ENCODE measurements at regions not wholly inside any gene's neighbourhood (a gene's known extent, or its start where the extent isn't known, plus 50 kb on each side); places are given as distances from the start of the nearest gene placed in this dataset.

DNA sequence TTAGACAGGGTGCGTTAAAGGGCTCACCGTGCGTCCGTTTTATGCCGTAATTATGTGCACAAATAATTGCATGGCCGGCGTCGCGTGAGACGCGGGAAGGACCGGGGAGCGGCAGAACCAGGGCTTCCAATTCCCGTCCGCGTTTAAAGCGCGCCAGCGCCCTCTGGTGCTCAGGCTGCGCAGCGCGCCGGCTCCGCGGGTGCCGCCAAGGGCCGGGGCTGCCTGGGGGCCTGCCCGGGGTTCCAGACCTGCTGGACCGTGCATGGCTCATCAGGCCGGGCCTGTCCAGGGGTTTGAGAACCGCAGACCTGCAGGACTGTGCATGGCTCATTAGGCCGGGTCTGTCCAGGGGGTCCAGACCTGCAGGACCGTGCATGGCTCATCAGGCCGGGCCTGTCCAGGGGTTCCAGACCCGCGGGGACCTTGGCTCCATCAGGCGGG is 369.0 kb downstream of the THBS2 start:
- DNase-seq (ENCODE audit: low read depth, low spot score) = peak; percentile 42

DNA sequence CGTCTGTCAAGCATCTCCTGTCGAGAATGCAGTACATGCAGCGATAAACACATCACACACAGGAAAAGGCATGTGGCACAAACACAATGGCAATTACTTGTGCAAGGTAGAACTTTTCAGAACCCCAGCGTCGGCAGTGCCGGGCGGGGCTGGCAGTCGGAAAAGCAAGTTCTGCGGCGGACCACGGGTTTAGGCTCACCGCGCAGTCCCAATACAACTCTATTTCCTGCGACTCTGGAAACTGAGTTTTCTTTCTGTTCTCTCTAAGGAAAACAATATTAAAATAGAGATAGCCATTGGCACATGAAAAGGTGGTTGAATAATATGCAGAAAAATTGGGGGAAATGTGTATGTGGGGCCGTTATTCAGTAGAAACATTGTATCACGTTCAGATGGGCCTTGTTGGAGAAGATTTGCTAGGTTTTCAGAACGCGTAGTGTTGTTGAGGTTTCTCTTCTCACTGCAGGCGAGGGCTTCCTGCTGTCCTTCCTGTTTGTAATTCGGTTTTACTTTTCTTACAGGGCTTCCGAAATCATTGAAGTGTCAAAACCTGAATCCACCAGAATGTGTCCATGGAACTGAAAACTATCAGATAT is 369.5 kb downstream of the THBS2 start:
- no peak for DNase-seq (ENCODE audit: low read depth, low spot score)

DNA sequence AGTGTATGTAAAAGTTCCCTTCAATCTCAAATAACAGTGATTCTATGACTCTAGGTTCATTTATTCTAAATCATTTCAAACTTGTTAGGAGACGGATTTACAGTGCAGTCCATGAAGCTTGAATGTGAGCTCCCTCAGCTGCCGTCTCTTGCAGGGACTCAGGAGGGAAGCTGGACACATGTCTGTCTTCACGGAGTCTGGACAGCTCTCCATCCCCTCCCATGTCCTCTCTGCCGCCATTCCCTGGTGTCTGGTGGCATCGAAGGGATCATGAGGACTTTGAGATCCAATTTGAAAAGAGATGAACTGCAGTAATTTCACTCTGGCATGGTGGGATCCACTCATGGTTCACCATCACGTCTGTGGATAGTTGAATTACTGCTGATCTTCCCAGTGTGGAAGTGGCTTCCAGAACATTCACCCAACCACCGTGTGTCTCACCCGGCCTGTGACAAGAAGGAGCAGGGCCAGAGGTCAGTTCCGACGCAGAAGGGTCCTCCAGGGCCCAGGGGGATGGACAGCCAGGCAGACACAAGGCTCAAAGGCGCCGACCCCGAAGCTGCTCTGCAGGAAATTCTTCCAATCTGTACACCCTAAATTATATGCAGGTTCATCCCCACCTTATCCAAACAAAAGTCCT is 370.1 kb downstream of the THBS2 start:
- DNase-seq (ENCODE audit: low read depth, low spot score) = no peak

DNA sequence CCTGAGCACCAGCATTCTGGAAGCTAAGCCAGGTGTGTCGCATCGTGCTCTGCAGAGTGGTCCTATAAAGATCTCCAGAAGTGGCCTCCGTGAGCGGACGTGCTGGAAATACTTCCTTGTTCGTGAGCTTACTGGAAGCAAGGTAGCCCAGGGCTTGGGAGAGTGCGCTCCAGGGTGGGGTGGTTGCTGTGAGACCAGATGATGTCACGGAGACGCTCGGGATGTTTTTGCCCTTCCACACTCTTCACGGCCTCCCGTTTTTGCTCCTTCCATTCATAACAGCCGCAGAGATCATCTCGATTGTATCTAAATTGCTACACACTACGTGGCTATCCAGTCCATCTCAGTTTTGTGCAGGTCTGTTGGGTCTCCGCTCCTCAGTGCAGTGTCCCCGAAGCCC is 373.4 kb downstream of the THBS2 start:
- DNase-seq (ENCODE audit: low read depth, low spot score) = no peak

DNA sequence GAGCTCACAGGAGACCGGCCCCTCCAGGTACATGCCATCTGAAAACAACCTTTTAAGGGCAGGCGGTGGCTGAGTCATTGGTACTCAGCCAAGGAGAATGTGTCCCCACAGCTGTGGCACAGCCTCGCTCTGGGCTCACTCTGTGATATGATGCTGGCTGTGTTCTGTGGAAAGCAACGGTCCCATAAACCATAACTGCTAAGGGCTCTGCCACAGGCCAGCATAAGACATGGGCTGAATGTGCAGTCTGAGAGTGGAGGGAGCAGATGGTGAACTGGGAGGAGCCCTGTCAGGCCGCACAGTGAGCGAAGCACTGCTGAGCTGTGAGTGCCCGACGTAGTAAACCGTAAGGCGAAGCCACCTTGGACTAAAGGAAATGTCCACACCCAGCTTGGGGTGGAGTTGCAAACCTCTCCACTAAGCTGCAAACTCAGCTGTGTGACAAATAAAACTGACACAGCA is 375.8 kb downstream of the THBS2 start:
- no peak for DNase-seq (ENCODE audit: low read depth, low spot score)

DNA sequence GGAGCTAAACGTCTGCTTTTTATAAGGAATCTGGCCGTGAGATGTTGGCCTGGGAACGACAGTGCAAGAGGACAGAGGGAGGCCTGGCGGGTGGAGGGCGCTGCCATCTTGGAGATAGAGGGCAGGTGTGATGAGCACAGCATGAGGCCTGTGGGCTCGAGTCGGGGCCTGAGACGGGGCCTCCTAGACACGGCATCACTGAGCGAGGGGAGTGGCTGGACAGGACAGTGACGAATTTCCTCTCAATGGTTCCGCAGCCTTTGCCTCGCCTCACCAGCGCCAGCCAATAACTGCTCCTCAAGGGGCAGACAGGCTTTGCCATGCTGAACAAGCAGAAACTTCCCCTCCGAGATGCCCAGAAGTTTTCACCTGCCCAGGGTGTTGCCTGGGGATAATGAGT is 376.7 kb downstream of the THBS2 start:
- no peak for DNase-seq (ENCODE audit: low read depth, low spot score)

DNA sequence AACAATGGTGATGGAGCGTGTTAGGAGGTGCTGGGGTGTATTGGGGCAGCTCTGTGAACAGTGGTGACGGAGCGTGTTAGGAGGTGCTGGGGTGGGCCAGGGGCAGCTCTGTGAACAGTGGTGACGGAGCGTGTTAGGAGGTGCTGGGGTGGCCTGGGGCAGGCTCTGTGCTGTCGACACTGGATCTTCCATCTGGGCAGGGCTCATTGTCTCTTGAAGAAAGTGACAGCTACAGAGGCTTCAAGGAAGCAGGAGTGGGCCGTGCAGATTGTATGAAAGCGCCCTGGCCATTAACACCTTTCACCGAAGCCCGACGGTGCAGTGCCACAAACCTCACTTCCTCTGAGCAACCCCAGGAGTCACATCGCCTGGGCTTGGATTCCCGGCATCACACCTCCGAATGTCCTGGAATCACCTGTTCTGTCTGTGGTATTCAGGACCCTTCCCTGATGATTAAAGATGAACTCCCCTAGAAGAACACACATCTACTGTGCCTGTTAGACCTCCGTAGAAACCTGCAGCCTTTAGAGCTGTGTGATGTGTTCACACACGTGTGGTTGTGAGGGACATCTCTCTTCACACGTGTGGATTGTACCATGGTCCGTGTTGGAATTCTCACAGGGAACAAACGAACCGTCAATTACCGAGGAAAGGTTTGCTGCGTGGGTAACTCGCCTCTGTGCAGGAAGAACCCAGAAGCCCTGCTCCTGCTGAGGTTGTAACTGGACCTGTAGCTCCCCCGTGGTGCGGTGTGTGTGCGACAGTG is 377.7 kb downstream of the THBS2 start:
- DNase-seq (ENCODE audit: low read depth, low spot score) = no peak

DNA sequence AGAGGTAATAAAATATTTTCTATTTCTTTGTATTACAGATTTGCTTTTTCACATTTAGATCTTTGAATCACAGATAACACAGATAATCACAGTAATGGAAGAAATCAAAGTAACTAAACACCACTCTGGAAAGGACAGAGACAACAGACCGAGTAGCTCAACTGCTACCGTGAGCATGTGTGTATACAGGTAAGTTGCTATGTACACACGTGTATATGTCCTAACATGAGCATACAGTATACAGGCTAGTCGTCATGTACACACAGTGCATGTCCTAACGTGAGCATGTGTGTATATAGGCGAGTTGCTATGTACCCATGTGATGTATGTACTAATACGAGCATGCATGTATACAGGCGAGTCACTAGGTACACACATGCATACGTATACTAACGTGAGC is 379.0 kb downstream of the THBS2 start:
- no peak for DNase-seq (ENCODE audit: low read depth, low spot score)

DNA sequence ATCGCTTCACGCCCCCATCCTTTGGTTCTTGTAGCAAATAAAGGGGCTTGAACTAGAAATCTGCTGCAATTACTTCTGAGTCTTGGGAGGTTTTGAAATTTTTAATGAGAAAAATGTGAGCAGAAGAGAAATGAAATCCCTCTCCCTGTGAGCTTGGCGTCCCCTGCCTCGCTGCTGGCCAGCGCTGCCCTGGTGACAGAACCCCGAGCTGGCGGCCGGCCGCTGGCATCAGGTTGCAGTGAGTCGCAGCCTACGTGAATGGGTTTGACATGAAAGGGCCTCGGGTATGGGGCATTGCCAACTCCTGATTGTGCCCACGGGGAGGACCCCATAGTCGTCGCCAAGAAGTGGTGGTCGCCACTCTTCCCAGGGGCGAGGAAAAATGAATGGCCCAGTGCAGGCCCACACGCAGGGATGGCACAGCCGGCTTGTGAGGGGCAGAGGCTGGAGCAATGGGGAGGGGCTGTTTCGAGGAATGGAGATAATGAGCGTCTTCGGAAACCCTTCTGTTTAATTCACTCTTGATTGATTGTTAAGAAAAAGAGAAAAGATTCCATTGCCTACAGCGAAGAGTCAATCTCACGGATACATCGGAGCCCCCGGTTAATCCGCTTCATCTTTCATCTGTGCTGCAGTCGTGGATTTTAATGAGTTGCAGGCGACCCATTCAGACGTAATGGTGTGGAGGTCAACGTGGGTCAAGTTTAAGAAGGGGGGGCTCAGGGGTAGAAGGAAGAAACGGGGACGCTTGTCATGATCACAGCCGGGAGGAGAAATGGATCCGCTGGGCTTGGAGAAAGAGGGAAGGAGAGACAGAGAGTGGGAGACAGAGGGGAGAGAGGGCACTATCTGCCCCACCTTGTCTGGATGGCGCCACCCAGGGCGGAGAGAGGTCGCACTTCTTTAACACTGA is 380.1 kb downstream of the THBS2 start:
- DNase-seq (ENCODE audit: low read depth, low spot score) = no peak

DNA sequence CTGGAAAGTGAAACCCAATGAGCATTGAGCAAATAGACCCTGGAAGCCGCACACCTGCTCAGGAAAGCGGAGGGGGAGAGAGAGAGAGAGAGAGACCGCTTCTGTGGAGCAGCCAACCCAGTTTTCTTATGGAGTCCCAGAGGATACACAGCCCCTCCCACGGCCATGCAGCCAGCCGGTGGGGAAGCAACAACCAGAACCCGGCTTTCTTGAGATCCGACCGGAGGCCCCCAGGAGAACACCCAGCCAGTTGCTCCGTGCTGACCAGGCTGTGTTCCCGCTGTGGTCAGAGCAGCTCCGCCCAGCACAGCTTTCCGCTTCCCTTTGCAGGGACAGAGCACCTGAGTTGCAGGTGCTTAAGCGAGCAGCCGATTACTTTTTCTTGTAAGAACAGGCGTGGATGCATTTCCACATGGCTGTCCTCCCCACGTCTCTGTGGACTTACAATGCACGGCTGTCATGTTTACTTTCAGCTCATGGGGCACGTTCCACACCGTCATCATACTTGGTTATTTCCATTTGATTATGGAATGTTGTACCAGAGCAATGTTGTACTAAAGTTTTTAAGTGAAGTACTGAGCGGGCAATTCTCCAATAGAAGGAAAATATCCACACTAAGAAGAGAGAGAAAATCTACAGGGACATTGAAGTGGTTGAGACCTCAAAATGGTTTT is 381.9 kb downstream of the THBS2 start:
- DNase-seq (ENCODE audit: low read depth, low spot score) = no peak

DNA sequence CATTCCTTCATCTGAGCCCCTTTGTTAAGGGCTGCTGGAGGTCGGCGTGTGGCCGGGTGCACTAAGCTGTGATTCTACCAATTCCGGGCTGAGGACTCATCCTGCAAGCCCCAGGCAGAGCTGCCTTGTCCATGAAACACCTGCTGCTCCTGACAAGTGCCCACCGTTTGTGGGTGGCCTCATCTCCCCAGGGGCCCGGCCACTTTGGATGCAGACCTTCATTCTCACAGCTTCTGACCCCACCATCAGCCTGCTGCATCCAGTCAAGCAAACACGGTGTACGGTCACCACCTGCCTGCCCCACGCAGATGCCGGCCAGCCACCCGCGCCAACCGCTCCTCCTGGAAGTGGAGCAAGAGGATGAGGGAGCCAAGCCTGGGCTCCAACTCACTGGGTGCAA is 382.7 kb downstream of the THBS2 start:
- no peak for DNase-seq (ENCODE audit: low read depth, low spot score)

DNA sequence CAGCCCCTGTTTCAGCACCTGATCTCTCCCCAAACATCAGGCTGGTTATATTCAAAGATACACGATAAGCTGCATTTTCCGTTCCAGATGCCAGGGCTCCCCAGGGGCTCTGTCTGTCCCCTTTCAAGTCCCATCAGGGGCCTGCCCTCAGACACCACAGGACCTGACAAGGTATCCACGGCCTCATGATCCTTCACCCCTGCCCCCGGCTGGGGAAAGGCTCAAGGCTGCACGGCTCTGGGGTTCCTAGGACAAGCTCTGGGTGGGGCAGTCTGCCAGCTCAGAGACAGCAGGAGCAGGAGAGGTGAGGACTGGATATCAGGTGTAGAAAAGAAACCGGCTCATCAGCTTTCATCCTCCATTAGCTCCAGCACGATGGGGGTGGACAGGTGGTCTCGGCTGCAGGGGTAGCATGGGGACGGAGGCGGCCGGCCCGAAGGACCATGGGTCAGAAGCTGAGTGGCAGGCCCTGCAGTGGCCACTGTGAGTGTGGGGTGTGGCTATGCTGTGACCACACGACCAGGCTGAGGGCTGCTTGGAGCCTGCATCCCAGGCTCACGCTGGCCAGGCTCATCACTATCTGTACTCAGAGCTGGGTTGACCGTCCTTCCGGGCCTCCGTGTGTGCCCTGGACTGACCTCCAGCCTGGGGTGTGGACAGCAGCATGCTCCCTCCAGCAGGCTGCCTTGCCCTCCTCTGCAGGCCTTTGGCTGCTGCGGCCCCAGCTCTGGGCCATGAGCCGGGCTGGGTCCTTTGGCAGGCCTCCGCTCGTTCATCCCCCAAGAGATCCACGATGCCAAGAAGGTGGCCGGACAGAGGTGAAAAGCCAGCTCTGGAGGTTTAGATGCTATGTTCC is 386.2 kb downstream of the THBS2 start:
- no peak for DNase-seq (ENCODE audit: low read depth, low spot score)

DNA sequence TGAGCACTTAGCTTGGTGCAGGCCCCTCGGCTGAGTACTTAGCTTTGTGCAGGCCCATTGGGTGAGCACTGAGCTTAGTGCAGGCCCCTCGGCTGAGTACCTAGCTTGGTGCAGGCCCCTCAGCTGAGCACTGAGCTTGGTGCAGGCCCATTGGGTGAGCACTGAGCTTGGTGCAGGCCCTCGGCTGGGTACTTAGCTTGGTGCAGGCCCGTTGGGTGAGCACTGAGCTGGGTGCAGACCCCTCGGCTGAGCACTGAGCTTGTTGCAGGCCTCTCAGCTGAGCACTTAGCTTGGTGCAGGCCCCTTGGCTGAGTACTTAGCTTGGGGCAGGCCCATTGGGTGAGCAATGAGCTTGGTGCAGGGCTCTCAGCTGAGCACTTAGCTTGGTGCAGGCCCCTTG is 387.1 kb downstream of the THBS2 start:
- DNase-seq (ENCODE audit: low read depth, low spot score) = no peak

DNA sequence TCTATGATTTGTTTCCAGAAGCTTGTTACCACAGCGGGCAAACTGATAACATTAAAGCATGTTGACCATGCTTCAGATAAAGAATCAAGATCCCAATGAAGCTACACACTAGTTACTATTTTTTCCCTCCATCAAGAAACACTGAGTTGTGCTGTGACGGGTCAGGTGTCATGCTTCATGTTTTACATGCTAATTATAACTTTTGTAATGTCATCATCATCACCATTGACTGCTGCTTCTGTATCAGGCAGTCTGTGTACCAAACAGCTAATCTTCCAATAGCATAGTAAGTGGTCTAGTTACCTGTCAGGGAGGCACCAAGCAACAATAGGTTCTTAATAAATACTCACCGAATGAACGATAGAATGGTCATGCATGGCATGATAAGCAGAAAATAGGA is 388.1 kb downstream of the THBS2 start:
- no peak for DNase-seq (ENCODE audit: low read depth, low spot score)

DNA sequence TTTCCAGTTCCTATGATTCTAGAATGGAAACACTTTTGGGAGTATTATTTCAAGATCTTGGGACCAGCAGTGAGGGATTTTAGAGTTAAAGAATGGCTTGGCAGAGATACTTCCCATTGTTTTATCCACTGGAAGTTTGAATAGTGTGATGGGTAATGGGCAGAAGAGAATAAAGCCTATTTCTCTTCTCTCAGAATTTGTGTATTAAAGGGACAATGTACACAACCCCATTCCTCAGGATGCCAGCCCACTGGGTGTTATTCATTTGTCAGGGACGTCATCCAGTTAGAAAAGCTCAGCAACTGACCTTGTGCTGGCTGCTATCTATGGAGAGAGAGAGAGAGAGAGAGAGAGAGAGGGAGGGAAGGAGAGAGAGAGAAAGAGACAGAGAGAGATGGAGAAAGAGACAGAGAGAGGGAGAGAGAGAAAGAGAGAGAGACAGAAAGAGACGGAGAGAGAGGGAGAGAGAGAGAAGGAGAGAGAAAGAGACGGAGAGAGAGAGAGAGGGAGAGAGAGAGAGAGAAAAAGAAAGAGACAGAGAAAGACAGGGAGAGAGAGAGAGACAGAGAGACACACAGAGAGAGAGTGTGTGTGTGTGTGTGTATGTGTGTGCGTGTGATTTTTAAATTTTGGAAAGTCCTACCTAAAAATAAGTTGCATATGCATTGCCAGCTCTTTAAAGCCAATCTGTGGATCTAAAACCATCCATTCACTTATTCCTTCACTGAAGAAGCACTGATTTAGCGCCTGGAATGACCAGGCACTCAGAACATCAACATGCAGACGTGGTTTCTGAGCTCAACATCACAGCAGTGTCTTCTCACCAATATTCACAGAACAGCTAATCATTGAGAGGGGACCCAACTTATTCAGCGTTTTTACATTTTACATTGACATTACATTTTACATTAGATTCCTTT is 388.8 kb downstream of the THBS2 start:
- DNase-seq (ENCODE audit: low read depth, low spot score) = no peak

DNA sequence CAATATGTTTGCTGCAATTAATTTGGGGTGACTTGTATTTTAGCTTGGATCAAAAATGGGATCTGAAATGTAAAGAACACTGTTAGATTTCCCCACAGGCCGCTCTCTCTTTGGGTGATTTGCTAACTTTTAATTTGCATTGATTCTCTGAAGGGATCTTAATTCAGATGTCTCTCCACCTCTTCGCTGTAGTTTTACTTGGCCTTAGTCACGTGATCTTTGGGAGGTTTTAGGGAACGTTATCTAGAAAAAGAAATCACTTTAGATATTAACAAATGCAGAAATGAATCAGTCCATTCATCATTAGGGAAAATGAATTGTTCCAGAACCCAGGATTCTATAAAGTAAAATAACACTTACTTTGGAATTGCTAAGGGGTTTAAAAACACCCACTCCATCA is 390.2 kb downstream of the THBS2 start:
- no peak for DNase-seq (ENCODE audit: low read depth, low spot score)

DNA sequence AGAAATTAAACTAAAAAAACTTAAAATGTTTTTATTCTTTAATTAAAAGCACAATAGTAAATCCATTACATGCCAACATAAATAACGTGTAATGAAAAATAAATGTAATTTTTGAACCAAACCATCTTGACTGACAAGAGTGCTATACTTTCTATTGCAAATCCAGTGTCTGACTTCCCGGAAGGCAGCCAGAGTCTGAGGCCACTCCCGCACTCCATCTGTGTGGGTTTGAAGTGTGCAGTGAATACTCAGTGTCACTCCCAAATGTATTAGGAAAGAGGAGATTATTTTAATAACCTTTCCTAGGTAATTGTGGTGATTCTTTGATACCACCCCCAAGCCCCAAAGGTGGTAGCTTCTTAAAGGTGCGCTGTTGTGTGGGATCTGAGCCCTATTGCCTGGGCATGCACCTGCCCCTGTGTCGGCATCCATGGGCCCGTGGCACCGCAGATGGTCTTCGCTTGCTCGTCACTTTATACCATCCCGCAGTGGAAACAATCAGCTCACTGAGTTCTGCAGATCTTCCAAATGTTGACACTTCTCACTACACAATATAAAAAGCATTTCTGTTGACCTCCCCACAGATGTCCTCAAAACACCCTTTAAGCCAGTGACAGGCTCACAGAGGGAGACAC is 391.2 kb downstream of the THBS2 start:
- no peak for DNase-seq (ENCODE audit: low read depth, low spot score)

DNA sequence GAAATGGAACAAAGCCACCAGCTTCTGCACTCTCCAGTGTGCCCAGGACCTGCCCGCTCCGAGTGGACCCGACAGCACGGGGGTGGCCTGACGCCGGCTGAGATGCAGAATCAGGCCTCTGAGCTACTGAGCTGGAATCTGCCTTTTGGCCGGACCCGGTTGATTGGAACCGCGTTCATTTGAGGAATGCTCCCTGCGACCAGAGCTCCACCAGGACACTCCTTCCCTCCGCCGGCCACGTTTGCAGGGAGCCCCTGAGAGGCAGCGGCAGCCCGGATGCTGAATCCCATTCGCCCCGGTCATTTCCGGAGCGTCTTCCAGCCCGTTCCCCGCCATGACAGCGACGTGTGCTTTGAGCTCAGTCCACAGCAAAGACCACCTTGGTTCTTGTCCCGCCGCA is 392.7 kb downstream of the THBS2 start:
- DNase-seq (ENCODE audit: low read depth, low spot score) = no peak

DNA sequence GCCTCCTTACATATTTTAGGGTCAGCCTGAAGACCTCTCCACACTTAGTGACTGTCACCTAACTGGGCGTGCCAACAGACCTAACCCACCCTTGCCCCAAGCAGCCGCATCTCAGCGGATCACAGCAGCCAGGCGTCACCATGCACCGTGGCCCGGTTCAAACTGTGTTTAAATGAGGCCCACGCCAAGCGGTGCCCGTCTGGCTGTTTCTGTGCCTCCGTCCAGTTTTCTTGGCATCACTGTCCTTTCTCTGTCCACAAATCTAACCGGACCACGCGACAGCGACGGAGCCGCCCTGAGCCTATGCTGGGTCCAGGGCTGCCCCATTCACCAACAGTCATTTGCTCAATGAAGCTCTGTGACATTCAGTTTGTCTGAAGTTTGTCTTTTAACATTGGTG is 393.3 kb downstream of the THBS2 start:
- no peak for DNase-seq (ENCODE audit: low read depth, low spot score)
